ENCODE measurements at regions not wholly inside any gene's neighbourhood (a gene's known extent, or its start where the extent isn't known, plus 50 kb on each side); places are given as distances from the start of the nearest gene placed in this dataset.

GRCh38 chr16:31714903-31715504 is 158.6 kb upstream of the ZNF267 start:
- Histone ChIP-seq H4K20me1 (ENCODE audit: insufficient read depth) (no peaks in the 10 kb centered on the region), H3K79me2 (ENCODE audit: insufficient read depth, low read length) (peaks cover 15% of the 10 kb centered on the region; the same call in 1 of the 2 replicates), H3K9me2 (ENCODE audit: insufficient read depth) (no peaks in the 10 kb centered on the region), H3K27ac (ENCODE audit: low read depth, low read length) (no peak overlapping the region), H3K4me3 (replicated peaks in 1 of 2; ENCODE audit: low read depth in 1 of 2, low read length in 2 of 2) (no peak overlapping the region), H3K36me3 (ENCODE audit: control insufficient read depth in 1 of 2, insufficient read depth in 2 of 2, low read length in 2 of 2) (no peaks in the 10 kb centered on the region), H3K4me2 (ENCODE audit: low read length) (peak overlapping the region; percentile 74; the same call in 1 of the 2 replicates), H2AFZ (ENCODE audit: low read depth, low read length, poor library complexity, severe bottlenecking) (no peak overlapping the region), H3K4me1 (ENCODE audit: control insufficient read depth in 1 of 2, insufficient read depth in 2 of 2, low read length in 2 of 2) (peaks cover 6 to 17% of the 10 kb centered on the region in 2 experiments; a peak in 3 of 4 replicates), H3K27me3 (ENCODE audit: insufficient read depth, low read length) (no peaks in the 10 kb centered on the region), H3K9me3 (ENCODE audit: control insufficient read depth in 1 of 2, insufficient read depth in 1 of 2, low read depth in 1 of 2, low read length in 2 of 2) (no peaks in the 10 kb centered on the region), H3K9ac (ENCODE audit: low read length) (no peak overlapping the region)
- ChIA-PET POLR2A (no interaction called here), RAD21 (ENCODE audit: low non-redundant PET in 1 of 2, low total read pairs in 2 of 2, uncharacterized antibody in 2 of 2, unreplicated experiment in 2 of 2) (no interaction called here), CTCF (no interaction called here)
- intact Hi-C loops (cut with micrococcal nuclease) = loop anchor here (5.0 kb wide), 1 partner anchor 152 kb away; no protein-coding TSS in a partner anchor
- no peak for ATAC-seq
- no peak for TF ChIP-seq JUND (IDR thresholded peaks at IDR 0.05)
- DNase-seq (ENCODE audit: low read depth, low spot score) = no peak
- no TSS peak for BruUV-seq (replicated peaks)

DNA sequence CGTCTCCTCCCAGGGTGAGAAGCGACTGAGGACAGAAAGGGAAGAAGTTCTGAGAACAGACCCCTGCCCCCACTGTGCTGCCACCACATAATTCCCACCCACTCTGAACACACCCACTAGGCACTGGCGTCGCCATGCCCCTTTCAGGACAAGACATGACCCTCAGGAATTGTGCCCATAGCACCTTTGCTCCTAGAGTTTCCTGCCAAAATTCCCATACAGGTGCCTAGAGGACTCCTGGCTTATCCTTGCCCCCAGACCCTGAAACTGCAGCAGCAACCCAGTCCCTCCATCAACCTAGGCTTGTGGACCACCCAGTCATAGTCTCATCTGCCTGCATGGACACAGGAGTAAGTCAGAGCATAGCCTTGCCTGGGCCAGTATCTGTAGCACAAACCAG is 157.7 kb upstream of the ZNF267 start:
- no peak overlapping the region for H3K4me3 ChIP-seq (replicated peaks in 1 of 2; ENCODE audit: low read depth in 1 of 2, low read length in 2 of 2)
- H3K4me2 ChIP-seq (ENCODE audit: low read length) = no peak overlapping the region
- no peaks in the 10 kb centered on the region for H3K9me2 ChIP-seq (ENCODE audit: insufficient read depth)
- no TSS peak for BruUV-seq (replicated peaks)
- CTCF ChIA-PET = no interaction called here
- H3K79me2 ChIP-seq (ENCODE audit: insufficient read depth, low read length) = peaks cover 15% of the 10 kb centered on the region; the same call in 1 of the 2 replicates
- H4K20me1 ChIP-seq (ENCODE audit: insufficient read depth) = no peaks in the 10 kb centered on the region
- no peaks in the 10 kb centered on the region for H3K27me3 ChIP-seq (ENCODE audit: insufficient read depth, low read length)
- H3K9me3 ChIP-seq (ENCODE audit: control insufficient read depth in 1 of 2, insufficient read depth in 1 of 2, low read depth in 1 of 2, low read length in 2 of 2) = no peaks in the 10 kb centered on the region
- H3K4me1 ChIP-seq (ENCODE audit: control insufficient read depth in 1 of 2, insufficient read depth in 2 of 2, low read length in 2 of 2) = peaks cover 6 to 17% of the 10 kb centered on the region in 2 experiments; a peak in 3 of 4 replicates
- no peak for TF ChIP-seq SRF (IDR thresholded peaks at IDR 0.05; ENCODE audit: low read depth)
- no peak for TF ChIP-seq ZNF274 (IDR thresholded peaks at IDR 0.05; ENCODE audit: low read depth, low read length)
- no peak for TF ChIP-seq CTCF (IDR thresholded peaks at IDR 0.05 in 2 of 3, conservative IDR thresholded peaks at IDR 0.05 in 1 of 3; ENCODE audit: borderline replicate concordance in 1 of 3, insufficient read depth in 1 of 3, low read depth in 2 of 3, low read length in 2 of 3)
- no peak for TF ChIP-seq ELF1 (IDR thresholded peaks at IDR 0.05; ENCODE audit: borderline replicate concordance, low read depth)
- TF ChIP-seq POLR2A (IDR thresholded peaks at IDR 0.05; ENCODE audit: borderline replicate concordance, extremely low read depth, insufficient read depth, insufficient read length) = no peak
- no peak for TF ChIP-seq JUND (IDR thresholded peaks at IDR 0.05)
- TF ChIP-seq SP1 (IDR thresholded peaks at IDR 0.05; ENCODE audit: low read depth) = no peak
- no peak for TF ChIP-seq SIN3A (IDR thresholded peaks at IDR 0.05; ENCODE audit: low read depth)
- no peak for TF ChIP-seq RAD21 (IDR thresholded peaks at IDR 0.05; ENCODE audit: low read depth)
- TF ChIP-seq EGR1 (IDR thresholded peaks at IDR 0.05; ENCODE audit: low read depth) = no peak
- TF ChIP-seq, protein P1, sequence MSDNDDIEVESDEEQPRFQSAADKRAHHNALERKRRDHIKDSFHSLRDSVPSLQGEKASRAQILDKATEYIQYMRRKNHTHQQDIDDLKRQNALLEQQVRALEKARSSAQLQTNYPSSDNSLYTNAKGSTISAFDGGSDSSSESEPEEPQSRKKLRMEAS (IDR thresholded peaks at IDR 0.05) = no peak
- TF ChIP-seq CBX3 (IDR thresholded peaks at IDR 0.05; ENCODE audit: low read depth) = no peak
- no peak for TF ChIP-seq EZH2 (IDR thresholded peaks at IDR 0.05)
- RAD21 ChIA-PET (ENCODE audit: low non-redundant PET in 1 of 2, low total read pairs in 2 of 2, uncharacterized antibody in 2 of 2, unreplicated experiment in 2 of 2) = no interaction called here
- intact Hi-C loops (cut with micrococcal nuclease) = no loop called here
- no peak overlapping the region for H2AFZ ChIP-seq (ENCODE audit: low read depth, low read length, poor library complexity, severe bottlenecking)
- no peak for DNase-seq (ENCODE audit: low read depth, low spot score)
- POLR2A ChIA-PET = no interaction called here
- ATAC-seq = no peak
- H3K36me3 ChIP-seq (ENCODE audit: control insufficient read depth in 1 of 2, insufficient read depth in 2 of 2, low read length in 2 of 2) = no peaks in the 10 kb centered on the region
- no peak overlapping the region for H3K9ac ChIP-seq (ENCODE audit: low read length)
- no peak overlapping the region for H3K27ac ChIP-seq (ENCODE audit: low read depth, low read length)

Data from HCT116 (cell line).